Gastrocnemius medialis (tissue), 4 donors: ENCODE measurements at regions not wholly inside any gene's neighbourhood (a gene's known extent, or its start where the extent isn't known, plus 50 kb on each side); places are given as distances from the start of the nearest gene placed in this dataset.

Experiments
- ATAC-seq, 2 donors: fragments of 150-250 bp; one replicate each; pipeline ENCODE4 v1.9.1; 2016
- DNase-seq, 2 donors: peaks; one replicate each; pipeline ENCODE4 v3.0.0-alpha.2; 2019
- H3K27ac ChIP-seq, 4 donors: fragments of 200-600 bp; sonication (generic); 1 replicate in 1 of 4; 2 replicates in 3 of 4; pipeline ENCODE4 v1.5.1; 2016 to 2018; ENCODE audit warnings: mild to moderate bottlenecking in 2 of 4, moderate library complexity in 1 of 4
- H3K27me3 ChIP-seq, 3 donors: fragments of 200-600 bp; sonication (generic) in 2 of 3; 1 replicate in 1 of 3; 2 replicates in 2 of 3; pipeline versions ENCODE4 v1.5.1 to v1.6.0; 2016 to 2019; ENCODE audit warnings: mild to moderate bottlenecking in 1 of 3, moderate library complexity in 1 of 3
- H3K36me3 ChIP-seq, 2 donors: fragments of 200-600 bp; sonication (generic) in 1 of 2; one replicate each; pipeline ENCODE4 v1.5.1; 2017 to 2018
- H3K4me1 ChIP-seq, 2 donors: fragments of 200-600 bp; sonication (generic) in 1 of 2; one replicate each; pipeline ENCODE4 v1.5.1; 2016 to 2017; ENCODE audit warnings: mild to moderate bottlenecking in 2 of 2
- H3K4me3 ChIP-seq, 4 donors: fragments of 200-600 bp; sonication (generic) in 3 of 4; 1 replicate in 1 of 4; 2 replicates in 3 of 4; pipeline ENCODE4 v1.5.1; 2016 to 2019; ENCODE audit warnings: mild to moderate bottlenecking in 2 of 4
- H3K9me3 ChIP-seq, 3 donors: fragments of 200-600 bp; sonication (generic) in 2 of 3; 1 replicate in 1 of 3; 2 replicates in 2 of 3; pipeline ENCODE4 v1.5.1; 2016 to 2019
- CTCF ChIP-seq, 5 experiments: fragments of 450-650 bp in 3 of 5; fragments of 200-600 bp in 2 of 5; sonication (generic) in 2 of 5; IDR thresholded peaks in 4 of 5; conservative IDR thresholded peaks in 1 of 5; 1 replicate in 4 of 5; 2 replicates in 1 of 5; pipeline ENCODE4 v1.5.1; 2016 to 2019; ENCODE audit warnings: antibody characterized with exemption in 5 of 5, mild to moderate bottlenecking in 3 of 5, moderate library complexity in 3 of 5
- POLR2A ChIP-seq, 2 donors: fragments of 450-650 bp; IDR thresholded peaks; one replicate each; pipeline ENCODE4 v1.6.1; 2017; ENCODE audit warnings: antibody characterized with exemption in 2 of 2, mild to moderate bottlenecking in 2 of 2, moderate library complexity in 2 of 2
- in situ Hi-C, 4 donors: fragments of 200-750 bp; cut with MboI; loops; one replicate each; pipeline versions ENCODE4 v1.15.0 to v1.8.0; 2017; ENCODE audit warnings: low sequenced_read_pairs in 4 of 4
- intact Hi-C: fragments of 100-400 bp; cut with DNase I; formaldehyde crosslinking; loops from one replicate; pipeline ENCODE4 v1.15.1; 2023; ENCODE audit warnings: low total_unique reads

- H3K27me3 ChIP-seq = no peaks in the 10 kb centered on the region
- no peak for TF ChIP-seq CTCF (IDR thresholded peaks at IDR 0.05 in 4 of 5, conservative IDR thresholded peaks at IDR 0.05 in 1 of 5)
- TF ChIP-seq POLR2A (IDR thresholded peaks at IDR 0.05) = no peak
- DNase-seq (no peak), ATAC-seq (no peak)
- H3K36me3 ChIP-seq = no peaks in the 10 kb centered on the region
- H3K4me1 ChIP-seq = no peaks in the 10 kb centered on the region
- intact Hi-C loops (no loop called here), in situ Hi-C loops (no loop called here)
- no peak overlapping the region for H3K27ac ChIP-seq
- no peaks in the 10 kb centered on the region for H3K9me3 ChIP-seq
- no peak overlapping the region for H3K4me3 ChIP-seq
These were observed 155.0 kb upstream of the HS3ST3A1 start for GRCh38 chr17:13756763-13757162.

GRCh38 chr17:13757871-13758270, 156.1 kb upstream of the HS3ST3A1 start:
- Histone ChIP-seq H3K27ac (no peak overlapping the region), H3K36me3 (no peaks in the 10 kb centered on the region), H3K4me3 (no peak overlapping the region), H3K27me3 (no peaks in the 10 kb centered on the region), H3K9me3 (no peaks in the 10 kb centered on the region), H3K4me1 (no peaks in the 10 kb centered on the region)
- ATAC-seq = no peak
- in situ Hi-C loops (no loop called here), intact Hi-C loops (no loop called here)
- TF ChIP-seq CTCF (IDR thresholded peaks at IDR 0.05 in 4 of 5, conservative IDR thresholded peaks at IDR 0.05 in 1 of 5) (no peak), POLR2A (IDR thresholded peaks at IDR 0.05) (no peak)
- DNase-seq = no peak

GRCh38 chr17:13759518-13760335, 158.0 kb upstream of the HS3ST3A1 start:
- in situ Hi-C loops = no loop called here
- no peaks in the 10 kb centered on the region for H3K4me1 ChIP-seq
- H3K36me3 ChIP-seq = no peaks in the 10 kb centered on the region
- H3K27me3 ChIP-seq = no peaks in the 10 kb centered on the region
- no peak overlapping the region for H3K4me3 ChIP-seq
- TF ChIP-seq CTCF (IDR thresholded peaks at IDR 0.05 in 4 of 5, conservative IDR thresholded peaks at IDR 0.05 in 1 of 5) = no peak
- no peak for TF ChIP-seq POLR2A (IDR thresholded peaks at IDR 0.05)
- H3K9me3 ChIP-seq = no peaks in the 10 kb centered on the region
- intact Hi-C loops = no loop called here
- no peak for ATAC-seq
- no peak for DNase-seq
- H3K27ac ChIP-seq = no peak overlapping the region

- Histone ChIP-seq H3K27ac (no peak overlapping the region), H3K27me3 (no peaks in the 10 kb centered on the region), H3K36me3 (no peaks in the 10 kb centered on the region), H3K9me3 (no peaks in the 10 kb centered on the region), H3K4me3 (no peak overlapping the region), H3K4me1 (no peaks in the 10 kb centered on the region)
- DNase-seq (no peak), ATAC-seq (no peak)
- TF ChIP-seq CTCF (IDR thresholded peaks at IDR 0.05 in 4 of 5, conservative IDR thresholded peaks at IDR 0.05 in 1 of 5) = no peak
- TF ChIP-seq POLR2A (IDR thresholded peaks at IDR 0.05) = no peak
- intact Hi-C loops = no loop called here
- in situ Hi-C loops = no loop called here
These were observed 159.4 kb upstream of the HS3ST3A1 start for GRCh38 chr17:13761038-13761603.
